GM18520 (cell line): ENCODE measurements at regions not wholly inside any gene's neighbourhood (a gene's known extent, or its start where the extent isn't known, plus 50 kb on each side); places are given as distances from the start of the nearest gene placed in this dataset.

Experiments used
- ATAC-seq: cut with Tn5 transposase; IDR thresholded peaks from one replicate; pipeline ENCODE4 v1.9.1; 2021; ENCODE audit not compliant: unreplicated experiment

- no peak for ATAC-seq
Measured at GRCh38 chr19:31641591-31641990, 292.4 kb upstream of the TSHZ3 start.

GRCh38 chr19:31648347-31648746, 299.1 kb upstream of the TSHZ3 start:
- ATAC-seq = no peak

- ATAC-seq = no peak
Measured at GRCh38 chr19:31656507-31656906, 307.3 kb upstream of the TSHZ3 start.

- no peak for ATAC-seq
Measured at GRCh38 chr19:31658993-31659896, 310.0 kb upstream of the TSHZ3 start.

- ATAC-seq = no peak
Measured at GRCh38 chr19:31659897-31660210, 310.6 kb upstream of the TSHZ3 start.

GRCh38 chr19:31664096-31664495, 314.9 kb upstream of the TSHZ3 start:
- no peak for ATAC-seq

GRCh38 chr19:31664997-31665396, 315.8 kb upstream of the TSHZ3 start:
- ATAC-seq = no peak

- no peak for ATAC-seq
Measured at GRCh38 chr19:31666126-31666525, 316.9 kb upstream of the TSHZ3 start.

GRCh38 chr19:31667106-31667505, 317.9 kb upstream of the TSHZ3 start:
- ATAC-seq = no peak

GRCh38 chr19:31668921-31669320, 319.7 kb upstream of the TSHZ3 start:
- no peak for ATAC-seq

- ATAC-seq = no peak
Measured at GRCh38 chr19:31670931-31671330, 321.7 kb upstream of the TSHZ3 start.

- no peak for ATAC-seq
Measured at GRCh38 chr19:31671411-31672035, 322.3 kb upstream of the TSHZ3 start.

GRCh38 chr19:31674503-31675192, 325.4 kb upstream of the TSHZ3 start:
- no peak for ATAC-seq

GRCh38 chr19:31675193-31675913, 326.1 kb upstream of the TSHZ3 start:
- no peak for ATAC-seq

GRCh38 chr19:31676271-31677004, 327.2 kb upstream of the TSHZ3 start:
- no peak for ATAC-seq

- ATAC-seq = no peak
Measured at GRCh38 chr19:31678421-31678820, 329.2 kb upstream of the TSHZ3 start.

- no peak for ATAC-seq
Measured at GRCh38 chr19:31681121-31681520, 331.9 kb upstream of the TSHZ3 start.

- no peak for ATAC-seq
Measured at GRCh38 chr19:31693131-31693932, 344.1 kb upstream of the TSHZ3 start.

- no peak for ATAC-seq
Measured at GRCh38 chr19:31693933-31694269, 344.7 kb upstream of the TSHZ3 start.

- no peak for ATAC-seq
Measured at GRCh38 chr19:31694761-31695160, 345.5 kb upstream of the TSHZ3 start.
